ENCODE measurements at regions not wholly inside any gene's neighbourhood (a gene's known extent, or its start where the extent isn't known, plus 50 kb on each side); places are given as distances from the start of the nearest gene placed in this dataset.

GRCh38 chr7:86437951-86438450 lies 205.7 kb upstream of the GRM3 start:
- no peak overlapping the region for H3K4me2 ChIP-seq (ENCODE audit: insufficient read depth in 1 of 2, low read depth in 2 of 2, low read length in 2 of 2)
- H2BK120ac ChIP-seq (replicated peaks; ENCODE audit: low read depth, low read length): no peak overlapping the region
- no peaks in the 10 kb centered on the region for H3K27me3 ChIP-seq (replicated peaks in 1 of 4; ENCODE audit: control insufficient read depth in 3 of 4, extremely low read depth in 1 of 4, insufficient read depth in 3 of 4, low read length in 3 of 4)
- no peak overlapping the region for H3K4me3 ChIP-seq (ENCODE audit: extremely low read depth in 1 of 4, insufficient read depth in 2 of 4, low read depth in 3 of 4, low read length in 4 of 4)
- H3K4me1 ChIP-seq (replicated peaks in 1 of 4; ENCODE audit: control insufficient read depth in 3 of 4, insufficient read depth in 4 of 4, low read length in 3 of 4): no peaks in the 10 kb centered on the region
- H3K27ac ChIP-seq (ENCODE audit: low read depth, low read length): no peak overlapping the region
- no peak overlapping the region for H4K8ac ChIP-seq (ENCODE audit: extremely low read depth, insufficient read depth, low read length)
- no peak overlapping the region for H3K18ac ChIP-seq (ENCODE audit: extremely low read depth, low read length)
- H3K4ac ChIP-seq (replicated peaks; ENCODE audit: insufficient read length, low read depth, low read length): no peak overlapping the region
- H3K23me2 ChIP-seq (ENCODE audit: low read depth, low read length): no peaks in the 10 kb centered on the region
- H2BK12ac ChIP-seq (ENCODE audit: low read depth, low read length): no peak overlapping the region
- H3K79me1 ChIP-seq (ENCODE audit: low read depth, low read length): no peaks in the 10 kb centered on the region
- H3K14ac ChIP-seq (ENCODE audit: insufficient read length): no peak overlapping the region
- 87% methylated on average over 2 of the region's 2 CpGs; no CpG with 5 or more reads in 1 of the 2 experiments for WGBS, 2 experiments (ENCODE audit: extremely low coverage in 1 of 2, insufficient coverage in 1 of 2, insufficient read length in 1 of 2, insufficient replicate concordance in 2 of 2, low coverage in 1 of 2, low lambda C conversion rate in 2 of 2, missing lambda C conversion rate in 1 of 2)
- H3K79me2 ChIP-seq (ENCODE audit: control insufficient read depth in 1 of 2, insufficient read depth in 2 of 2, low read length in 2 of 2): no peaks in the 10 kb centered on the region
- no peak for FAIRE-seq
- no peaks in the 10 kb centered on the region for H3K36me3 ChIP-seq (ENCODE audit: control insufficient read depth in 2 of 4, insufficient read depth in 4 of 4, low read length in 3 of 4)
- no peak overlapping the region for H4K91ac ChIP-seq (replicated peaks; ENCODE audit: insufficient read length, low read length)
- no peaks in the 10 kb centered on the region for H4K20me1 ChIP-seq (replicated peaks in 1 of 2; ENCODE audit: control insufficient read depth in 1 of 2, insufficient read depth in 2 of 2, low read length in 2 of 2)
- no peak overlapping the region for H2AFZ ChIP-seq (ENCODE audit: low read length)
- DNase-seq (ENCODE audit: low read depth in 1 of 2, low spot score in 2 of 2): no peak
- no peak overlapping the region for H2AK5ac ChIP-seq (ENCODE audit: low read depth, low read length)
- ChIA-PET POLR2A (ENCODE audit: partially characterized antibody) (no interaction called here), CTCF (ENCODE audit: partially characterized antibody) (interaction anchor here (0.6 to 0.9 kb wide), 2 partner anchors 32 to 49 kb away, joined by 3 read pairs; no protein-coding TSS in a partner anchor)
- H2BK5ac ChIP-seq (ENCODE audit: low read depth, low read length): no peak overlapping the region
- no peak overlapping the region for H3K9ac ChIP-seq (replicated peaks in 1 of 4; ENCODE audit: extremely low read depth in 1 of 4, low read depth in 3 of 4, low read length in 3 of 4)
- no peak overlapping the region for H4K5ac ChIP-seq (ENCODE audit: insufficient read length, low read depth, low read length)
- H2BK20ac ChIP-seq (ENCODE audit: low read length): no peak overlapping the region
- no peaks in the 10 kb centered on the region for H3K9me3 ChIP-seq (ENCODE audit: insufficient read depth in 2 of 2, low read depth in 1 of 2, low read length in 1 of 2)
- H2BK15ac ChIP-seq (ENCODE audit: low read length): no peak overlapping the region
- H3K56ac ChIP-seq (replicated peaks; ENCODE audit: insufficient read length, low read depth, low read length): no peak overlapping the region
- no peak overlapping the region for H3K23ac ChIP-seq (ENCODE audit: insufficient read length)
- no peak for TF ChIP-seq POU5F1 (IDR thresholded peaks at IDR 0.05; ENCODE audit: low read depth, low read length)
- no peak for TF ChIP-seq RAD21 (IDR thresholded peaks at IDR 0.05 in 1 of 2, conservative IDR thresholded peaks at IDR 0.05 in 1 of 2; ENCODE audit: low read depth in 2 of 2, low read length in 2 of 2)
- no peak for TF ChIP-seq RXRA (IDR thresholded peaks at IDR 0.05; ENCODE audit: insufficient read depth, low read depth, low read length)
- no peak for TF ChIP-seq JUND (IDR thresholded peaks at IDR 0.05; ENCODE audit: low read length)
- TF ChIP-seq KDM1A (IDR thresholded peaks at IDR 0.05; ENCODE audit: borderline replicate concordance, low read length): no peak
- no peak for TF ChIP-seq TAF1 (IDR thresholded peaks at IDR 0.05; ENCODE audit: low read depth, low read length)
- TF ChIP-seq CEBPB (IDR thresholded peaks at IDR 0.05; ENCODE audit: low read depth, low read length): no peak
- TF ChIP-seq TCF12 (IDR thresholded peaks at IDR 0.05; ENCODE audit: low read depth, low read length): no peak
- TF ChIP-seq EZH2 (IDR thresholded peaks at IDR 0.05; ENCODE audit: low read depth, low read length, severe bottlenecking): no peak
- no peak for TF ChIP-seq USF2 (IDR thresholded peaks at IDR 0.05; ENCODE audit: low read length)
- no peak for TF ChIP-seq MAFK (IDR thresholded peaks at IDR 0.05; ENCODE audit: low read depth, low read length)
- TF ChIP-seq BCL11A (IDR thresholded peaks at IDR 0.05; ENCODE audit: low read depth in 2 of 2, low read length in 2 of 2): no peak
- no peak for TF ChIP-seq TBP (IDR thresholded peaks at IDR 0.05; ENCODE audit: low read depth, low read length)

Measured in H1 (cell line).